ENCODE measurements at regions not wholly inside any gene's neighbourhood (a gene's known extent, or its start where the extent isn't known, plus 50 kb on each side); places are given as distances from the start of the nearest gene placed in this dataset.

GRCh38 chr7:108838198-108838597, 268.5 kb downstream of the DNAJB9 start:
- TF ChIP-seq CTCF (IDR thresholded peaks at IDR 0.05): no peak
- H3K4me1 Mint-ChIP-seq: no peaks in the 10 kb centered on the region
- peaks cover 2 to 13% (median 4%) of the 10 kb centered on the region in 7 donors for H3K9me3 Mint-ChIP-seq

GRCh38 chr7:108839076-108839475, 269.4 kb downstream of the DNAJB9 start:
- Mint-ChIP-seq H3K36me3 (no peaks in the 10 kb centered on the region), H3K27ac (no peak overlapping the region), H3K9me3 (peaks cover 2 to 14% (median 3%) of the 10 kb centered on the region in 7 donors), H3K27me3 (ENCODE audit: low read depth in 3 of 3) (peaks cover 0 to 2% (median 1%) of the 10 kb centered on the region in 3 donors), H3K4me1 (no peaks in the 10 kb centered on the region), H3K4me3 (no peak overlapping the region)
- Histone ChIP-seq H2AFZ (ENCODE audit: insufficient read depth, low read depth, low read length, poor library complexity, severe bottlenecking) (no peak overlapping the region), H3K27ac (ENCODE audit: low read depth in 1 of 2, low read length in 2 of 2) (no peak overlapping the region), H3K9me3 (replicated peaks in 1 of 2; ENCODE audit: control insufficient read depth in 1 of 2, insufficient read depth in 1 of 2, low read length in 2 of 2) (peaks cover 0 to 7% of the 10 kb centered on the region in 2 donors), H3K27me3 (ENCODE audit: control insufficient read depth in 2 of 2, insufficient read depth in 2 of 2, low read length in 2 of 2) (no peaks in the 10 kb centered on the region), H3K9ac (ENCODE audit: insufficient read depth, low read length, poor library complexity, severe bottlenecking) (no peak overlapping the region), H3K4me1 (ENCODE audit: control insufficient read depth in 1 of 2, insufficient read depth in 2 of 2, low read length in 2 of 2) (no peaks in the 10 kb centered on the region), H3K79me2 (ENCODE audit: insufficient read depth, low read length) (no peaks in the 10 kb centered on the region), H4K20me1 (ENCODE audit: insufficient read depth, low read length) (no peaks in the 10 kb centered on the region), H3K36me3 (replicated peaks in 1 of 2; ENCODE audit: control insufficient read depth in 1 of 2, insufficient read depth in 2 of 2, low read length in 2 of 2) (no peaks in the 10 kb centered on the region), H3K4me3 (replicated peaks in 1 of 3; ENCODE audit: low read depth in 2 of 3, low read length in 3 of 3) (no peak overlapping the region), H3K4me2 (replicated peaks; ENCODE audit: extremely low read depth, low read length, poor library complexity, severe bottlenecking) (no peak overlapping the region)
- WGBS (ENCODE audit: insufficient coverage): 0% methylated on average over 1 of the region's 3 CpGs
- no peak for TF ChIP-seq CTCF (IDR thresholded peaks at IDR 0.05)
- intact Hi-C loops (cut with micrococcal nuclease): no loop called here
- DNase-seq: no peak

More at GRCh38 chr7:108838198-108838597, 268.5 kb downstream of the DNAJB9 start:
- H3K27ac Mint-ChIP-seq: no peak overlapping the region
- 83% methylated on average over 2 of the region's 4 CpGs for WGBS (ENCODE audit: insufficient coverage)
- Histone ChIP-seq H3K9ac (ENCODE audit: insufficient read depth, low read length, poor library complexity, severe bottlenecking) (no peak overlapping the region), H2AFZ (ENCODE audit: insufficient read depth, low read depth, low read length, poor library complexity, severe bottlenecking) (no peak overlapping the region), H3K27ac (ENCODE audit: low read depth in 1 of 2, low read length in 2 of 2) (no peak overlapping the region), H3K4me3 (replicated peaks in 1 of 3; ENCODE audit: low read depth in 2 of 3, low read length in 3 of 3) (no peak overlapping the region), H3K27me3 (ENCODE audit: control insufficient read depth in 2 of 2, insufficient read depth in 2 of 2, low read length in 2 of 2) (no peaks in the 10 kb centered on the region), H3K4me1 (ENCODE audit: control insufficient read depth in 1 of 2, insufficient read depth in 2 of 2, low read length in 2 of 2) (no peaks in the 10 kb centered on the region), H4K20me1 (ENCODE audit: insufficient read depth, low read length) (no peaks in the 10 kb centered on the region), H3K36me3 (replicated peaks in 1 of 2; ENCODE audit: control insufficient read depth in 1 of 2, insufficient read depth in 2 of 2, low read length in 2 of 2) (no peaks in the 10 kb centered on the region), H3K79me2 (ENCODE audit: insufficient read depth, low read length) (no peaks in the 10 kb centered on the region), H3K4me2 (replicated peaks; ENCODE audit: extremely low read depth, low read length, poor library complexity, severe bottlenecking) (no peak overlapping the region), H3K9me3 (replicated peaks in 1 of 2; ENCODE audit: control insufficient read depth in 1 of 2, insufficient read depth in 1 of 2, low read length in 2 of 2) (peaks cover 0 to 7% of the 10 kb centered on the region in 2 donors)
- peaks cover 0 to 2% (median 1%) of the 10 kb centered on the region in 3 donors for H3K27me3 Mint-ChIP-seq (ENCODE audit: low read depth in 3 of 3)
- no peak for DNase-seq
- no peak overlapping the region for H3K4me3 Mint-ChIP-seq
- H3K36me3 Mint-ChIP-seq: no peaks in the 10 kb centered on the region
- intact Hi-C loops (cut with micrococcal nuclease): no loop called here
